Ishikawa (cell line): ENCODE measurements at regions not wholly inside any gene's neighbourhood (a gene's known extent, or its start where the extent isn't known, plus 50 kb on each side); places are given as distances from the start of the nearest gene placed in this dataset.

Source experiments
- CEBPB ChIP-seq: IDR thresholded peaks from 2 replicates; pipeline ENCODE4 v1.6.1; 2012
- REST ChIP-seq: IDR thresholded peaks from 2 replicates; pipeline ENCODE4 v1.6.1; 2012; ENCODE audit warnings: low read depth, mild to moderate bottlenecking

GRCh38 chr2:129813404-129813803, 166.1 kb upstream of the RAB6C start:
- TF ChIP-seq CEBPB: no peak
- TF ChIP-seq REST: no peak
